Trophoblast cell (in vitro differentiated cells and primary cell): ENCODE measurements at regions not wholly inside any gene's neighbourhood (a gene's known extent, or its start where the extent isn't known, plus 50 kb on each side); places are given as distances from the start of the nearest gene placed in this dataset.

Source experiments
- DNase-seq, 2 donors: peaks; one replicate each; pipeline ENCODE4 v3.0.0-alpha.2; 2016
- H2AFZ ChIP-seq: 2 replicates; pipeline ENCODE4 v1.6.1; 2013; ENCODE audit warnings: low read length, moderate library complexity, mild to moderate bottlenecking; ENCODE audit not compliant: insufficient read depth, poor library complexity
- H2AK5ac ChIP-seq: 2 replicates; pipeline ENCODE4 v1.6.1; 2013; ENCODE audit warnings: mild to moderate bottlenecking, low read length
- H2BK120ac ChIP-seq: 2 replicates; pipeline ENCODE4 v1.6.1; 2013; ENCODE audit warnings: low read length, mild to moderate bottlenecking, moderate library complexity; ENCODE audit not compliant: insufficient read depth, poor library complexity
- H2BK12ac ChIP-seq: 2 replicates; pipeline ENCODE4 v1.6.1; 2013; ENCODE audit warnings: mild to moderate bottlenecking, low read length, moderate library complexity
- H2BK5ac ChIP-seq: 2 replicates; pipeline ENCODE4 v1.6.1; 2013; ENCODE audit warnings: low read length, low read depth, moderate library complexity, mild to moderate bottlenecking; ENCODE audit not compliant: poor library complexity
- H3K14ac ChIP-seq: 2 replicates; pipeline ENCODE4 v1.6.1; 2013; ENCODE audit warnings: mild to moderate bottlenecking, low read length
- H3K18ac ChIP-seq: 2 replicates; pipeline ENCODE4 v1.6.1; 2013; ENCODE audit warnings: mild to moderate bottlenecking, low read length
- H3K23ac ChIP-seq: 2 replicates; pipeline ENCODE4 v1.6.1; 2013; ENCODE audit warnings: low read length
- H3K27ac ChIP-seq: 2 replicates; pipeline ENCODE4 v1.5.1; 2013; ENCODE audit warnings: low read depth, mild to moderate bottlenecking, inconsistent platforms, low read length, moderate library complexity
- H3K27me3 ChIP-seq: 2 replicates; pipeline ENCODE4 v1.6.1; 2013; ENCODE audit warnings: inconsistent platforms, mild to moderate bottlenecking, low read length, moderate library complexity; ENCODE audit not compliant: insufficient read depth
- H3K36me3 ChIP-seq, 2 experiments: 1 replicate in 1 of 2; 2 replicates in 1 of 2; pipeline ENCODE4 v1.6.1; 2013; ENCODE audit warnings: low read length in 2 of 2, mild to moderate bottlenecking in 2 of 2, moderate library complexity in 1 of 2; ENCODE audit not compliant: insufficient read depth in 2 of 2, control insufficient read depth in 1 of 2
- H3K4ac ChIP-seq: 2 replicates; pipeline ENCODE4 v1.6.1; 2013; ENCODE audit warnings: low read depth, mild to moderate bottlenecking, low read length, moderate library complexity
- H3K4me1 ChIP-seq, 2 experiments: 1 replicate in 1 of 2; 2 replicates in 1 of 2; pipeline ENCODE4 v1.6.1; 2013; ENCODE audit warnings: low read length in 2 of 2, mild to moderate bottlenecking in 2 of 2, moderate library complexity in 1 of 2; ENCODE audit not compliant: insufficient read depth in 2 of 2, control insufficient read depth in 1 of 2
- H3K4me2 ChIP-seq: 2 replicates; pipeline ENCODE4 v1.6.1; 2013; ENCODE audit warnings: inconsistent platforms, mild to moderate bottlenecking, low read length, moderate library complexity
- H3K4me3 ChIP-seq: 2 replicates; pipeline ENCODE4 v1.5.1; 2013; ENCODE audit warnings: mild to moderate bottlenecking, low read depth, low read length, inconsistent platforms
- H3K79me1 ChIP-seq: one replicate; pipeline ENCODE4 v1.6.1; 2013; ENCODE audit warnings: low read length
- H3K79me2 ChIP-seq: 2 replicates; pipeline ENCODE4 v1.6.1; 2013; ENCODE audit warnings: low read length, mild to moderate bottlenecking; ENCODE audit not compliant: control insufficient read depth, insufficient read depth, poor library complexity
- H3K9ac ChIP-seq: 2 replicates; pipeline ENCODE4 v1.6.1; 2013; ENCODE audit warnings: mild to moderate bottlenecking, low read length
- H3K9me3 ChIP-seq: 2 replicates; pipeline ENCODE4 v1.6.1; 2013; ENCODE audit warnings: low read depth, mild to moderate bottlenecking, control low read depth, inconsistent platforms, low read length; ENCODE audit not compliant: insufficient read depth
- H4K12ac ChIP-seq: 2 replicates; pipeline ENCODE4 v1.6.1; 2013; ENCODE audit warnings: low read depth, mild to moderate bottlenecking, low read length, moderate library complexity
- H4K8ac ChIP-seq: 2 replicates; pipeline ENCODE4 v1.6.1; 2013; ENCODE audit warnings: low read depth, mild to moderate bottlenecking, low read length, moderate library complexity
- H4K91ac ChIP-seq: one replicate; pipeline ENCODE4 v1.6.1; 2013; ENCODE audit warnings: low read depth, mild to moderate bottlenecking, low read length, moderate library complexity
- WGBS: extraction: QIAGEN DNeasy Blood & Tissue Kit; methylation state at CpG from one replicate; pipeline ENCODE4 v1.1.7; 2013; ENCODE audit warnings: missing lambda C conversion rate; ENCODE audit not compliant: insufficient read length, insufficient coverage; ENCODE audit errors: extremely low coverage; 5-methylcytosine and 5-hydroxymethylcytosine counted together

GRCh38 chr18:10259901-10260300 is 194.5 kb upstream of the APCDD1 start:
- no peak overlapping the region for H2BK120ac ChIP-seq
- H3K23ac ChIP-seq, result no peak overlapping the region
- H3K27me3 ChIP-seq, result no peaks in the 10 kb centered on the region
- no peak overlapping the region for H2BK12ac ChIP-seq
- no peak overlapping the region for H3K9ac ChIP-seq
- H3K4me3 ChIP-seq, result no peak overlapping the region
- H2AFZ ChIP-seq, result no peak overlapping the region
- H3K4ac ChIP-seq, result no peak overlapping the region
- H4K91ac ChIP-seq, result no peak overlapping the region
- H3K79me1 ChIP-seq, result no peaks in the 10 kb centered on the region
- no CpG with 5 or more reads among the region's 3 CpGs for WGBS
- H3K79me2 ChIP-seq, result no peaks in the 10 kb centered on the region
- no peak overlapping the region for H3K27ac ChIP-seq
- DNase-seq, result no peak
- no peaks in the 10 kb centered on the region for H3K36me3 ChIP-seq
- H3K14ac ChIP-seq, result no peak overlapping the region
- H2AK5ac ChIP-seq, result no peak overlapping the region
- H2BK5ac ChIP-seq, result no peak overlapping the region
- no peak overlapping the region for H4K12ac ChIP-seq
- H3K4me2 ChIP-seq, result no peak overlapping the region
- peaks cover 2% of the 10 kb centered on the region for H3K9me3 ChIP-seq
- no peak overlapping the region for H4K8ac ChIP-seq
- H3K18ac ChIP-seq, result no peak overlapping the region
- H3K4me1 ChIP-seq, result no peaks in the 10 kb centered on the region

DNA sequence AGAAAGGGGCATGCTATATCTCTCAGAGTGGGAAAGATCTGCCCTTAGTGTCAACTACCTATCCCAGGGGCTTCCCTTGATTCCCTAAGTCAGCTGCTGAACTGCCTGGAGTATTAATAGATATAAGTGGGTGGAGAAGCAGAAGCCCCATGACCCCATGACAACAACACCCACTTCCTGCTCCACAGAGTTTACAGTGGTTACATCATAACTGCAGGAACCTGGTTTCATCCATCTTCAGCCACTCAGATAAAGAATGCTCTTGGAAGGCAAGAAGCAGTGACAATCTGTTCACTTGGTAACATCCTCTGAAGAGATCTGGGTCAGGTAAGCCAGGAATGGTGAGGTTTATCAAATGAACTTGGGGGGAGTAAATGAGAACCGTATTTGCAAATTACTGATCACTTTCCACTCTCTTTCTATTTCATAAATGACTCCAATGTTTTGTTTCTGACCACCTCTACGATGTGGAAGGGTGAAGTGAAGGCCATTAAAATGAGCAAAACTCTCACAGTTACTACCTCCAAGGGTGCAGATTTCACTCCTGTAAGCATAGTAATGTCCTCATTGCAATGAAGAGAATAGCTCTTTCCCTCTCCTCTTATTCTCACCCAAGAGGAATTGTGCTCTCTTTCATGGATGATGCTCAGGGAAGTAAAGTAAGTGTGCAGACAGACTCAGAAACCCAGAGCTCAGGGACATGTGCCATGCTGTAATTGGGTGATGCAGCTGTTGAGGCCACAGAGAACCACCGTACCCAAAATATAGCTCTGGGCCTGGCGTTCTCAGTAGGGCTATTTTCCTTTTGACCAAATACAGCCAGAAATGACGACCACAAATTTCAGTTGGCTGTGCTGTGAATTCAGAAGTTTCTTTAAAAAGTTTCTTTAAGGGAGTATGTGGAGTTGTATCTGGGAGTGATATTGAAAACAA is 192.8 kb upstream of the APCDD1 start:
- Histone ChIP-seq H3K79me1 (no peaks in the 10 kb centered on the region), H3K4ac (no peak overlapping the region), H3K14ac (no peak overlapping the region), H2BK12ac (no peak overlapping the region), H3K18ac (no peak overlapping the region), H3K36me3 (no peaks in the 10 kb centered on the region), H3K4me1 (no peaks in the 10 kb centered on the region), H3K27me3 (no peaks in the 10 kb centered on the region), H4K8ac (no peak overlapping the region), H3K79me2 (no peaks in the 10 kb centered on the region), H3K27ac (no peak overlapping the region), H2AK5ac (no peak overlapping the region), H3K4me2 (no peak overlapping the region), H3K4me3 (no peak overlapping the region), H4K12ac (no peak overlapping the region), H3K23ac (no peak overlapping the region), H2BK120ac (no peak overlapping the region), H2AFZ (no peak overlapping the region), H2BK5ac (no peak overlapping the region), H3K9me3 (peaks cover 2% of the 10 kb centered on the region), H4K91ac (no peak overlapping the region), H3K9ac (no peak overlapping the region)
- WGBS, result no CpG with 5 or more reads among the region's 5 CpGs
- no peak for DNase-seq

DNA sequence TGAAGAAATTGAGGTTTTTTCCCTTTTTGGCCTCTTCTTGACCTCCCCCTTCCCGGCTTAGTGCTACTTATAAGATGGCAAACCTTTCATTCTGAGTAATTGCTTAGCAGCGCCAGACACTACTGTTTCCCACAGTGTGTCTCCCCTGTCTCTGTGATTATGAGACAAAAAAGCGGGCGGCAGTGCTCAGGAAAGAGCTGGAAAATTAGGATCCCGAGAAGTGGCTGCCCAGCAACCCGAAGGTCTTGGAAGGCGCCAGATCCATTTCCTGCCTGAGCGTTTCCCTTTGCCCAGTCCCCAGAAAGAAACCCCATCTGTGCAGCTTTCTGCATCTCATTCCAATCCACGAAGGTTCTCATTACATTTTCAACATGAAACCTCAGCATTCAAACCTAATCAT is 191.9 kb upstream of the APCDD1 start:
- no peak overlapping the region for H4K91ac ChIP-seq
- no peak overlapping the region for H3K23ac ChIP-seq
- no peaks in the 10 kb centered on the region for H3K4me1 ChIP-seq
- no peak for DNase-seq
- no peaks in the 10 kb centered on the region for H3K79me2 ChIP-seq
- no peak overlapping the region for H3K4ac ChIP-seq
- no peak overlapping the region for H4K12ac ChIP-seq
- H2BK12ac ChIP-seq, result no peak overlapping the region
- no CpG with 5 or more reads among the region's 9 CpGs for WGBS
- H2AFZ ChIP-seq, result no peak overlapping the region
- no peaks in the 10 kb centered on the region for H3K27me3 ChIP-seq
- H2AK5ac ChIP-seq, result no peak overlapping the region
- no peak overlapping the region for H3K18ac ChIP-seq
- H2BK120ac ChIP-seq, result no peak overlapping the region
- no peak overlapping the region for H4K8ac ChIP-seq
- H3K9ac ChIP-seq, result no peak overlapping the region
- no peak overlapping the region for H3K4me3 ChIP-seq
- no peak overlapping the region for H2BK5ac ChIP-seq
- no peak overlapping the region for H3K27ac ChIP-seq
- H3K36me3 ChIP-seq, result no peaks in the 10 kb centered on the region
- H3K9me3 ChIP-seq, result peaks cover 2% of the 10 kb centered on the region
- H3K4me2 ChIP-seq, result no peak overlapping the region
- H3K14ac ChIP-seq, result no peak overlapping the region
- no peaks in the 10 kb centered on the region for H3K79me1 ChIP-seq

DNA sequence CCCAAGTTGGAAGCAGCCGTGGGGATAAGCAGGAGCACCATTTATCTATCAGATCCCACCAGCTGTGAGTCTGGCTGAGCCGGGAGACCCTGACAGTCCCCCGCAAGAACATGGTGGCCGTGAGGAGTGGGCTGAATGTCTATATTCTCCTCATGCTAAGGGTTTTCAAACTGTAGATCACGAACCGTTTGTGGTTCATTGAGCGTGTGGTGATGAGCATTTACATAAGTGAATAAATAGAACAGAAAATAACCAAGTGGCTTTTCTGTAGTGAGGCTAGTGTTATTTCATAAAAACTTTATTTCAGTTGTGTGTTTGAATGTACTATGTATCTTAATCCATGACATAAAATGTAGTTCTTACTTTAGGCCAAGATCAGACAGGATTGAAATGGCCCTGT is 190.2 kb upstream of the APCDD1 start:
- Histone ChIP-seq H2AFZ (no peak overlapping the region), H2BK12ac (no peak overlapping the region), H3K9ac (no peak overlapping the region), H2BK120ac (no peak overlapping the region), H3K27ac (no peak overlapping the region), H3K4me3 (no peak overlapping the region), H3K4ac (no peak overlapping the region), H3K9me3 (peaks cover 2% of the 10 kb centered on the region), H3K4me2 (no peak overlapping the region), H2BK5ac (no peak overlapping the region), H2AK5ac (no peak overlapping the region), H3K36me3 (no peaks in the 10 kb centered on the region), H3K14ac (no peak overlapping the region), H3K79me1 (no peaks in the 10 kb centered on the region), H3K4me1 (no peaks in the 10 kb centered on the region), H3K18ac (no peak overlapping the region), H4K91ac (no peak overlapping the region), H4K12ac (no peak overlapping the region), H3K23ac (no peak overlapping the region), H3K27me3 (no peaks in the 10 kb centered on the region), H4K8ac (no peak overlapping the region), H3K79me2 (no peaks in the 10 kb centered on the region)
- no CpG with 5 or more reads among the region's 7 CpGs for WGBS
- no peak for DNase-seq
